ENCODE measurements at regions not wholly inside any gene's neighbourhood (a gene's known extent, or its start where the extent isn't known, plus 50 kb on each side); places are given as distances from the start of the nearest gene placed in this dataset.
"Not testable (repeated sequence)": the region's sequence is repeated elsewhere in the genome, so short reads cannot be mapped to it uniquely, and the experiment has no call there.

- TF ChIP-seq CTCF (IDR thresholded peaks at IDR 0.05), result no peak
- no peak for DNase-seq (ENCODE audit: low spot score)
- H3K4me3 ChIP-seq, result no peak overlapping the region
- no peaks in the 10 kb centered on the region for H3K36me3 ChIP-seq
- H3K27ac ChIP-seq, result no peak overlapping the region
- H3K27me3 ChIP-seq, result no peaks in the 10 kb centered on the region
- peaks cover 0 to 6% of the 10 kb centered on the region in 2 donors for H3K9me3 ChIP-seq
- H3K4me1 ChIP-seq, result no peaks in the 10 kb centered on the region
Measured at GRCh38 chr1:213622365-213623063, 365.3 kb upstream of the PROX1 start.

- Histone ChIP-seq H3K9me3 (peaks cover 0 to 6% of the 10 kb centered on the region in 2 donors), H3K4me1 (no peaks in the 10 kb centered on the region), H3K27me3 (no peaks in the 10 kb centered on the region), H3K4me3 (no peak overlapping the region), H3K27ac (no peak overlapping the region), H3K36me3 (no peaks in the 10 kb centered on the region)
- TF ChIP-seq CTCF (IDR thresholded peaks at IDR 0.05), result no peak
- DNase-seq (ENCODE audit: low spot score), result no peak
Measured at GRCh38 chr1:213623064-213623581, 364.6 kb upstream of the PROX1 start.

- Histone ChIP-seq H3K27me3 (no peaks in the 10 kb centered on the region), H3K27ac (no peak overlapping the region), H3K4me3 (no peak overlapping the region), H3K4me1 (no peaks in the 10 kb centered on the region), H3K36me3 (no peaks in the 10 kb centered on the region), H3K9me3 (peaks cover 0 to 6% of the 10 kb centered on the region in 2 donors)
- no peak for DNase-seq (ENCODE audit: low spot score)
- no peak for TF ChIP-seq CTCF (IDR thresholded peaks at IDR 0.05)
Measured at GRCh38 chr1:213623862-213624261, 363.9 kb upstream of the PROX1 start.

GRCh38 chr1:213636778-213637177 is 351.0 kb upstream of the PROX1 start:
- DNase-seq (ENCODE audit: low spot score), result not testable (repeated sequence)

GRCh38 chr1:213641312-213641711 is 346.5 kb upstream of the PROX1 start:
- Histone ChIP-seq H3K4me1 (no peaks in the 10 kb centered on the region), H3K9me3 (peaks cover 0 to 4% of the 10 kb centered on the region in 2 donors), H3K27me3 (no peaks in the 10 kb centered on the region), H3K4me3 (no peak overlapping the region), H3K36me3 (no peaks in the 10 kb centered on the region), H3K27ac (no peak overlapping the region)
- TF ChIP-seq CTCF (IDR thresholded peaks at IDR 0.05), result no peak
- DNase-seq (ENCODE audit: low spot score), result no peak

More at GRCh38 chr1:213636778-213637177, 351.0 kb upstream of the PROX1 start:
- not testable (repeated sequence) for H3K36me3 ChIP-seq, H3K4me1 ChIP-seq, H3K27me3 ChIP-seq, H3K4me3 ChIP-seq, H3K9me3 ChIP-seq, H3K27ac ChIP-seq

- Histone ChIP-seq H3K36me3 (no peaks in the 10 kb centered on the region), H3K9me3 (peaks cover 0 to 4% of the 10 kb centered on the region in 2 donors), H3K27me3 (no peaks in the 10 kb centered on the region), H3K4me1 (no peaks in the 10 kb centered on the region), H3K27ac (no peak overlapping the region), H3K4me3 (no peak overlapping the region)
- TF ChIP-seq CTCF (IDR thresholded peaks at IDR 0.05), result no peak
- DNase-seq (ENCODE audit: low spot score), result no peak
Measured at GRCh38 chr1:213643360-213643759, 344.4 kb upstream of the PROX1 start.
